SK-N-SH (cell line): ENCODE measurements at regions not wholly inside any gene's neighbourhood (a gene's known extent, or its start where the extent isn't known, plus 50 kb on each side); places are given as distances from the start of the nearest gene placed in this dataset.

ENCODE experiments used
- CTCF ChIA-PET: fragments of 300-600, 350-600 bp; formaldehyde crosslinking; extraction: SDS; loops from one replicate; lab custom pipeline; 2021; lab: Yijun Ruan, JAX
- POLR2A ChIA-PET: fragments of 350-600 bp; sonication (Branson Sonifier 250); formaldehyde crosslinking; extraction: SDS; loops from one replicate; lab custom pipeline; 2020; ENCODE audit warnings: antibody characterized with exemption, inconsistent platforms; lab: Yijun Ruan, JAX
- DNase-seq: peaks from one replicate; pipeline ENCODE4 v3.0.0; 2012
- H2AFZ ChIP-seq: fragments of 200-600 bp; sonication (generic); 2 replicates; pipeline ENCODE4 v1.8.1; 2016; ENCODE audit warnings: antibody characterized with exemption, mild to moderate bottlenecking, low read depth
- H3F3A ChIP-seq: fragments of 200-600 bp; sonication (generic); replicated peaks from 2 replicates; pipeline ENCODE3; 2016; ENCODE audit warnings: antibody characterized with exemption, mild to moderate bottlenecking; ENCODE audit not compliant: insufficient read depth
- H3K27ac ChIP-seq, 2 experiments: fragments of 200-500 bp in 1 of 2; fragments of 200-600 bp in 1 of 2; sonication (Bioruptor generic) in 1 of 2; sonication (generic), shearing (Covaris generic) in 1 of 2; 2 replicates each; pipeline versions ENCODE4 v1.5.1 to v1.6.1; 2014 to 2016; ENCODE audit warnings: low read depth in 2 of 2, inconsistent platforms in 1 of 2, low read length in 1 of 2, mild to moderate bottlenecking in 1 of 2, mixed read lengths in 1 of 2
- H3K27me3 ChIP-seq: fragments of 200-600 bp; sonication (generic), shearing (Covaris generic); 2 replicates; pipeline ENCODE4 v1.6.1; 2016; ENCODE audit warnings: mixed run types; ENCODE audit not compliant: insufficient read depth
- H3K36me3 ChIP-seq, 2 experiments: fragments of 200-500 bp in 1 of 2; fragments of 200-600 bp in 1 of 2; sonication (Bioruptor generic) in 1 of 2; sonication (generic) in 1 of 2; replicated peaks in 1 of 2; 2 replicates each; pipeline versions ENCODE3 to v1.5.1; 2014 to 2016; ENCODE audit warnings: low read length in 1 of 2, mild to moderate bottlenecking in 1 of 2; ENCODE audit not compliant: insufficient read depth in 2 of 2, control insufficient read depth in 1 of 2
- H3K4me1 ChIP-seq, 2 experiments: fragments of 200-500 bp in 1 of 2; fragments of 200-600 bp in 1 of 2; sonication (Bioruptor generic) in 1 of 2; sonication (generic), shearing (Covaris generic) in 1 of 2; 2 replicates each; pipeline versions ENCODE4 v1.5.1 to v1.6.1; 2014 to 2016; ENCODE audit warnings: low read depth in 1 of 2, low read length in 1 of 2, mixed run types in 1 of 2; ENCODE audit not compliant: insufficient read depth in 2 of 2, control insufficient read depth in 1 of 2
- H3K4me2 ChIP-seq: fragments of 200-600 bp; sonication (generic), shearing (Covaris generic); 2 replicates; pipeline ENCODE4 v1.6.1; 2017; ENCODE audit warnings: mixed run types
- H3K4me3 ChIP-seq, 2 experiments: fragments of 200-500 bp in 1 of 2; fragments of 200-600 bp in 1 of 2; sonication (Bioruptor generic) in 1 of 2; sonication (generic), shearing (Covaris generic) in 1 of 2; 2 replicates each; pipeline versions ENCODE4 v1.5.1 to v1.8.1; 2014 to 2016; ENCODE audit warnings: low read depth in 2 of 2, inconsistent platforms in 1 of 2, low read length in 1 of 2, mild to moderate bottlenecking in 1 of 2, mixed read lengths in 1 of 2, moderate library complexity in 1 of 2
- H3K79me2 ChIP-seq: fragments of 200-600 bp; sonication (generic); 2 replicates; pipeline ENCODE4 v1.8.1; 2017; ENCODE audit warnings: mild to moderate bottlenecking; ENCODE audit not compliant: insufficient read depth
- H3K9ac ChIP-seq: fragments of 200-600 bp; sonication (generic); 2 replicates; pipeline ENCODE4 v1.6.1; 2017; ENCODE audit warnings: mixed run types
- H3K9me2 ChIP-seq: fragments of 200-600 bp; sonication (generic); 2 replicates; pipeline ENCODE4 v1.6.1; 2017; ENCODE audit warnings: mixed run types
- H3K9me3 ChIP-seq: fragments of 200-600 bp; sonication (generic); 2 replicates; pipeline ENCODE4 v1.6.1; 2017; ENCODE audit warnings: mixed run types, mild to moderate bottlenecking, moderate library complexity
- H4K20me1 ChIP-seq: fragments of 200-600 bp; sonication (generic); 2 replicates; pipeline ENCODE4 v1.6.1; 2017; ENCODE audit warnings: mild to moderate bottlenecking, mixed run types; ENCODE audit not compliant: insufficient read depth
- ELF1 ChIP-seq: IDR thresholded peaks from 2 replicates; pipeline ENCODE4 v1.4.0; 2012
- EP300 ChIP-seq, 2 experiments: IDR thresholded peaks; 2 replicates each; pipeline versions ENCODE4 v1.4.0 to v1.6.1; 2012; ENCODE audit warnings: borderline replicate concordance in 1 of 2, low read depth in 1 of 2, low read length in 1 of 2
- EZH2phosphoT487 ChIP-seq: fragments of 200-600 bp; sonication (generic); IDR thresholded peaks from 2 replicates; pipeline ENCODE4 v1.6.1; 2017; ENCODE audit warnings: low read depth, mixed run types, mild to moderate bottlenecking, antibody characterized with exemption, moderate library complexity, borderline replicate concordance
- FOXJ3 ChIP-seq: sonication (generic); formaldehyde crosslinking; IDR thresholded peaks from 2 replicates; pipeline ENCODE4 v1.5.1; 2020; ENCODE audit warnings: mild to moderate bottlenecking, missing genetic modification reagents
- GATA2 ChIP-seq: sonication (generic); formaldehyde crosslinking; IDR thresholded peaks from 2 replicates; pipeline ENCODE4 v1.5.0; 2020; ENCODE audit warnings: mild to moderate bottlenecking, missing genetic modification reagents
- JUND ChIP-seq: IDR thresholded peaks from 2 replicates; pipeline ENCODE4 v1.4.0; 2012
- NRF1 ChIP-seq: IDR thresholded peaks from 2 replicates; pipeline ENCODE4 v1.6.1; 2012; ENCODE audit warnings: low read depth, mild to moderate bottlenecking, low read length
- RCOR1 ChIP-seq: fragments of 150-350 bp; IDR thresholded peaks from 2 replicates; pipeline ENCODE4 v1.6.1; 2017; ENCODE audit warnings: antibody characterized with exemption, low read length
- RFX5 ChIP-seq: IDR thresholded peaks from 2 replicates; pipeline ENCODE4 v1.6.1; 2012; ENCODE audit warnings: mild to moderate bottlenecking, improper control_type of control experiment, low read length
- RXRA ChIP-seq: IDR thresholded peaks from 2 replicates; pipeline ENCODE4 v1.4.0; 2012; ENCODE audit warnings: low read depth, mild to moderate bottlenecking, borderline replicate concordance
- TAF1 ChIP-seq: IDR thresholded peaks from 2 replicates; pipeline ENCODE4 v1.6.1; 2012; ENCODE audit warnings: low read depth, mild to moderate bottlenecking, low read length, moderate library complexity, borderline replicate concordance
- WGBS: methylation state at CpG from one replicate; pipeline ENCODE4 v1.1.6; 2017; ENCODE audit warnings: low lambda C conversion rate; 5-methylcytosine and 5-hydroxymethylcytosine counted together
- TF ChIP-seq, protein P1 (sequence below): IDR thresholded peaks from 2 replicates; pipeline ENCODE4 v1.6.1; 2012; ENCODE audit warnings: mild to moderate bottlenecking, low read depth, low read length, moderate library complexity
- TF ChIP-seq, protein P2 (sequence below): IDR thresholded peaks from 2 replicates; pipeline ENCODE4 v1.4.0; 2012; ENCODE audit warnings: low read depth, borderline replicate concordance
- TF ChIP-seq, protein P3 (sequence below): IDR thresholded peaks from 2 replicates; pipeline ENCODE4; 2012

DNA sequence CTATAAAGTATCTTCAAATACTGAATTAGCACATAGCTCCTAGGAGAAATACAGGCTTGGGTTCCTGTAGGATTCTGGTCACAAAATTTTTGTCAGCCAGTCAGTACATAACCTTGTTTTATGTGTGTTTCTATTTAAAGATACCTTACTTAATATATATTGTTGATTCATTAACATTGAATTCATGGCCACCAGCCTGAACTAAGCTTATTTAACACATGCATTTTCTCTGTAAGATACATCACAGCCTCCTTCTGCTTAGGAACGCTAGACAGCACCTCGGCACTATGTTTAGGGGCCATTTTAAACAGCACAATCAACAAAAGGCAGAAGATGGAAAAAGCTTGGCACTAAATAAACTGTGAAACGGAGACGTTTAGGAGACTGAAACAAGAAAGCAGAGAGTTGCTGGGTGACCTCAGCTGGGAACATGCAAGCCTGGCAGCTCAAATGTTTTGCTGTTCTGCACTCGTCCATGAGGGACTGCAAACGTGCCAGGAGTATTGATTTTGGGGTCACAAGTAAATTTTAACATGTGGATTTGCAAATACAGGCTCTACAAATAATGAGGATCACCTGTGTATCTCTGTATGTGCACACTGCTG is 432.2 kb upstream of the TPM1 start:
- H2AFZ ChIP-seq: no peak overlapping the region
- H3K27ac ChIP-seq: no peak overlapping the region; a peak in 1 of 4 replicates
- TF ChIP-seq TAF1 (no peak), EZH2phosphoT487 (no peak), EP300 (IDR thresholded peaks at IDR 0.05; ENCODE audit: borderline replicate concordance in 1 of 2, low read depth in 1 of 2, low read length in 1 of 2) (no peak), ELF1 (no peak), JUND (no peak), GATA2 (CRISPR knock-in tag) (no peak), NRF1 (no peak), FOXJ3 (CRISPR knock-in tag) (no peak), RFX5 (no peak), RCOR1 (no peak), RXRA (no peak)
- TF ChIP-seq, protein P1, sequence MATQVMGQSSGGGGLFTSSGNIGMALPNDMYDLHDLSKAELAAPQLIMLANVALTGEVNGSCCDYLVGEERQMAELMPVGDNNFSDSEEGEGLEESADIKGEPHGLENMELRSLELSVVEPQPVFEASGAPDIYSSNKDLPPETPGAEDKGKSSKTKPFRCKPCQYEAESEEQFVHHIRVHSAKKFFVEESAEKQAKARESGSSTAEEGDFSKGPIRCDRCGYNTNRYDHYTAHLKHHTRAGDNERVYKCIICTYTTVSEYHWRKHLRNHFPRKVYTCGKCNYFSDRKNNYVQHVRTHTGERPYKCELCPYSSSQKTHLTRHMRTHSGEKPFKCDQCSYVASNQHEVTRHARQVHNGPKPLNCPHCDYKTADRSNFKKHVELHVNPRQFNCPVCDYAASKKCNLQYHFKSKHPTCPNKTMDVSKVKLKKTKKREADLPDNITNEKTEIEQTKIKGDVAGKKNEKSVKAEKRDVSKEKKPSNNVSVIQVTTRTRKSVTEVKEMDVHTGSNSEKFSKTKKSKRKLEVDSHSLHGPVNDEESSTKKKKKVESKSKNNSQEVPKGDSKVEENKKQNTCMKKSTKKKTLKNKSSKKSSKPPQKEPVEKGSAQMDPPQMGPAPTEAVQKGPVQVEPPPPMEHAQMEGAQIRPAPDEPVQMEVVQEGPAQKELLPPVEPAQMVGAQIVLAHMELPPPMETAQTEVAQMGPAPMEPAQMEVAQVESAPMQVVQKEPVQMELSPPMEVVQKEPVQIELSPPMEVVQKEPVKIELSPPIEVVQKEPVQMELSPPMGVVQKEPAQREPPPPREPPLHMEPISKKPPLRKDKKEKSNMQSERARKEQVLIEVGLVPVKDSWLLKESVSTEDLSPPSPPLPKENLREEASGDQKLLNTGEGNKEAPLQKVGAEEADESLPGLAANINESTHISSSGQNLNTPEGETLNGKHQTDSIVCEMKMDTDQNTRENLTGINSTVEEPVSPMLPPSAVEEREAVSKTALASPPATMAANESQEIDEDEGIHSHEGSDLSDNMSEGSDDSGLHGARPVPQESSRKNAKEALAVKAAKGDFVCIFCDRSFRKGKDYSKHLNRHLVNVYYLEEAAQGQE: no peak
- TF ChIP-seq, protein P2, sequence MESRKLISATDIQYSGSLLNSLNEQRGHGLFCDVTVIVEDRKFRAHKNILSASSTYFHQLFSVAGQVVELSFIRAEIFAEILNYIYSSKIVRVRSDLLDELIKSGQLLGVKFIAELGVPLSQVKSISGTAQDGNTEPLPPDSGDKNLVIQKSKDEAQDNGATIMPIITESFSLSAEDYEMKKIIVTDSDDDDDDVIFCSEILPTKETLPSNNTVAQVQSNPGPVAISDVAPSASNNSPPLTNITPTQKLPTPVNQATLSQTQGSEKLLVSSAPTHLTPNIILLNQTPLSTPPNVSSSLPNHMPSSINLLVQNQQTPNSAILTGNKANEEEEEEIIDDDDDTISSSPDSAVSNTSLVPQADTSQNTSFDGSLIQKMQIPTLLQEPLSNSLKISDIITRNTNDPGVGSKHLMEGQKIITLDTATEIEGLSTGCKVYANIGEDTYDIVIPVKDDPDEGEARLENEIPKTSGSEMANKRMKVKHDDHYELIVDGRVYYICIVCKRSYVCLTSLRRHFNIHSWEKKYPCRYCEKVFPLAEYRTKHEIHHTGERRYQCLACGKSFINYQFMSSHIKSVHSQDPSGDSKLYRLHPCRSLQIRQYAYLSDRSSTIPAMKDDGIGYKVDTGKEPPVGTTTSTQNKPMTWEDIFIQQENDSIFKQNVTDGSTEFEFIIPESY: no peak
- TF ChIP-seq, protein P3, sequence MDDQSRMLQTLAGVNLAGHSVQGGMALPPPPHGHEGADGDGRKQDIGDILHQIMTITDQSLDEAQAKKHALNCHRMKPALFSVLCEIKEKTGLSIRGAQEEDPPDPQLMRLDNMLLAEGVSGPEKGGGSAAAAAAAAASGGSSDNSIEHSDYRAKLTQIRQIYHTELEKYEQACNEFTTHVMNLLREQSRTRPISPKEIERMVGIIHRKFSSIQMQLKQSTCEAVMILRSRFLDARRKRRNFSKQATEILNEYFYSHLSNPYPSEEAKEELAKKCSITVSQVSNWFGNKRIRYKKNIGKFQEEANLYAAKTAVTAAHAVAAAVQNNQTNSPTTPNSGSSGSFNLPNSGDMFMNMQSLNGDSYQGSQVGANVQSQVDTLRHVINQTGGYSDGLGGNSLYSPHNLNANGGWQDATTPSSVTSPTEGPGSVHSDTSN: no peak
- no peaks in the 10 kb centered on the region for H4K20me1 ChIP-seq
- WGBS: 86% methylated on average over 6 of the region's 6 CpGs
- peaks cover 12 to 40% of the 10 kb centered on the region in 2 experiments for H3K4me1 ChIP-seq
- no peaks in the 10 kb centered on the region for H3K9me2 ChIP-seq
- peaks cover 19% of the 10 kb centered on the region for H3F3A ChIP-seq
- POLR2A ChIA-PET: no interaction called here
- no peak for DNase-seq
- H3K9me3 ChIP-seq: no peaks in the 10 kb centered on the region
- no peaks in the 10 kb centered on the region for H3K27me3 ChIP-seq
- CTCF ChIA-PET: no interaction called here
- no peak overlapping the region for H3K4me3 ChIP-seq
- peaks cover 12% of the 10 kb centered on the region; the same call in 1 of the 2 replicates for H3K79me2 ChIP-seq
- H3K9ac ChIP-seq: no peak overlapping the region
- H3K36me3 ChIP-seq: peaks cover 0 to 5% of the 10 kb centered on the region in 2 experiments
- H3K4me2 ChIP-seq: no peak overlapping the region
